H54 (cell line): ENCODE measurements at regions not wholly inside any gene's neighbourhood (a gene's known extent, or its start where the extent isn't known, plus 50 kb on each side); places are given as distances from the start of the nearest gene placed in this dataset.
"Not testable (repeated sequence)": the region's sequence is repeated elsewhere in the genome, so short reads cannot be mapped to it uniquely, and the experiment has no call there.

Source experiments
- DNase-seq: peaks from one replicate; pipeline ENCODE4 v3.0.0; 2011; ENCODE audit warnings: low spot score, mixed read lengths; ENCODE audit not compliant: insufficient read length
- FAIRE-seq: peaks from 3 replicates; lab custom pipeline; 2011; peaks lifted over from hg19 to GRCh38; lab: Jason Lieb, UNC
- POLR2A ChIP-seq: IDR thresholded peaks from 2 replicates; pipeline ENCODE4 v1.6.1; 2011; ENCODE audit warnings: low read depth, mild to moderate bottlenecking, low read length

DNA sequence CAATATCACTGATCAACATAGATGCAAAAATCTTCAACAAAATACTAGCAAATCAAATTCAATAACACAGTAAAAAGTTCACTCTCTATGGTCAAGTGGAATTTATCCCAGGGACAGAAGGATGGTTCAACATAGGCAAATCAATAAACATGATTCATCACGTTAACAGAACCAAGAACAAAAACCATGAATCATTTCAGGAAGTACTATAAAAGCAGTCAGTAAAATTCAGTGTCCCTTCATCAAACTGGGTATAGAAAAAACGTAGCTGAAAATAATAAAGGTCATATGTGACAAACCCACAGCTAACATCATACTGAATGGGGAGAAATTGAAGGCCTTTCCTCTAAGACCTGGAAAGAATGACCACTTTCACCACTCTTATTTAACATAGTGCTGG lies 172.1 kb downstream of the POLR2M start:
- DNase-seq (no peak), FAIRE-seq (no peak)
- TF ChIP-seq POLR2A: no peak

DNA sequence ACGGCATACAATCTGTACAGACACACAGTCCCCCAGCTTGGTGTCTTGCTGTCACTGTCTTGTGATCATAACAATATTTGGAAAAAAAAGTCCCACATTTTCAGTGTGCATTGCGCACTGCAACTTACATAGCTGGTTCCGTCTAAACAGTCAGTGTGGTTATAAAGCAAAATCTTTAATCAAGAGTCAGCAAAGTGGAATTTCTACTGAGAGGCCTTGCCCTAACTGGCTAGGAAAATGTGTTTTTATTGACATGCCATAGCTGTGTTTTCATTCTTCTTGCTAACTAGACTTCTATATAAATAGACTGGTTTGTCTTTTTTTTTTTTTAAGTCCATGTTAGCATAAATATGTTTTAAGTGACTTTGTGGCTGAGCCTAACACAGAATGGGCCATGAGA lies 174.8 kb downstream of the POLR2M start:
- no peak for DNase-seq
- no peak for TF ChIP-seq POLR2A
- no peak for FAIRE-seq

DNA sequence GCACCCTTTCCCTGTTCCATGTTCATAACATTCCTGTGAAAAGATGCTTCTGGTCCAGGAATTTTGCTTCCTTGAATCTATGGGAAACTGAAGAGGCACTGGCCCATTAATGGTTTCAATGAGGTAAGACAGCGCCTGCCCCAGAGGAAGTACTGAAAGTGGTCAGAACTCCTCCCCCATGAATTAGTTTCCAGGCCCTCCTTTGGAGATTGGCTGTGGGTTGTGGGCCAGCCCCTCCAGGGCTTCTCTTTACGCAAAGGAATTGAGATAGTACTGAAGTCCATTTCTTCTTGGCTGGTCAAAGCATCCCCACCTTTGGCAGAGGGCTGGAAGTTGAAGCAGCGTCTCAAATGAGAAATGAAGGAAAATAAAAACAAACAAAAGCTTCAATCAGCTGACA lies 175.5 kb downstream of the POLR2M start:
- no peak for FAIRE-seq

DNA sequence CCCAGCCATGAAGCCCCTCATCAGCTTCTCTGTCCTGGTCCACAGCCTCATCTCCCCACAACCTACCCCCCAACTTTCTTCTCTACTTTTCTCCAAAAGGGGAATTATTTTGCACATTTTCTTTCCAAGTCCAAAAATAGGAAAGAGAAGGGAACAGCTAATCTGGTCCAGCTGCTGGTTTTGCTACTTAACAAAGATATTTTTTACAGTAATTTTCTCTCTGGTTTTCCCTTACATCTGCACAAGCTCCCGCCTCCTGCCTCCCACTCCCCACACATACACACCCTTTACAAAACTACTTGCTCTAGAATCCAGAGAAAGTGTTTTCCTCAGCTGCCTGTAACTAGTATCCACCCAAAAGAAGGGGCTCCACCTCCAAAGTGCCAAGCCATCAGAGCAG lies 177.2 kb downstream of the POLR2M start:
- DNase-seq: no peak
- no peak for TF ChIP-seq POLR2A
- FAIRE-seq: no peak

More for the DNA sequence above, 175.5 kb downstream of the POLR2M start:
- DNase-seq: no peak
- no peak for TF ChIP-seq POLR2A

DNA sequence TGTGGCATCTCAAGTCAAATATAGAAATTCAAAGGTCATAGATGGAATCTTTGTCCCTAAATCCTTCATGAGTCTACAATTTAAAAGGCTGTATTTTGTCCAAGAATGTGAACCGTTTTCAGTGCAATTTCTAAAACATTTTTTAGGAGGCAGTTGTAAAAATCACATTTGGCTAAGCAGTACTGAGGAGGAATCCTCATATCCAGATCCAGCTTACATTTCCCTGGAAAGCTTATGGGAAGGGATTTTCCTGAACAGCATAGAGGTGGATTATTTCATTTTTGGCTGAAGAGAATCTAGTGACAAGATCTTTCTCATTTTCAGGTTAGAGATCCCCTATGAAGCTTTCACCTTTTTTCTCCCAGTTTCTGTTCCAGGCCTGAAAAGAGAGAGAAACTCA lies 178.4 kb downstream of the POLR2M start:
- no peak for TF ChIP-seq POLR2A
- DNase-seq (no peak), FAIRE-seq (no peak)

DNA sequence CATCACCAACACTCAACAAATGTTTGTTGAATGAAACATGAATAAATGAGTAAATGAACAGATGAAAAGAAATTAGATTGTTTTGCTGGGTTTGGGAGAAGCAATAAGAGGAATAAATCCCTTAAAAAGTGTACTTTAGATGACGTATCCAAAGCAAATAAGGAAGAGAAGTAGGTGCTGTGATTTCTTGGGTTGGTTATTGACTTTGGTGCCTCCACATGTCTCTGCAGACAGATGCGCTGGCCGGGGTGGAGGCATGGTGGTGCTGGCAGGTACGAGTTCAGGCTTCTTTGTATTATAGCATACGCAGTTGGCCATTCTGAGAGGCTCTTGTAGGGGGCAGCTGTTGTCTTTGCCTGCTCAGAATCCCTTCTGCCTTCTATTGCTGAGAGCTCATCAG lies 178.9 kb downstream of the POLR2M start:
- DNase-seq: no peak
- TF ChIP-seq POLR2A: no peak
- no peak for FAIRE-seq

DNA sequence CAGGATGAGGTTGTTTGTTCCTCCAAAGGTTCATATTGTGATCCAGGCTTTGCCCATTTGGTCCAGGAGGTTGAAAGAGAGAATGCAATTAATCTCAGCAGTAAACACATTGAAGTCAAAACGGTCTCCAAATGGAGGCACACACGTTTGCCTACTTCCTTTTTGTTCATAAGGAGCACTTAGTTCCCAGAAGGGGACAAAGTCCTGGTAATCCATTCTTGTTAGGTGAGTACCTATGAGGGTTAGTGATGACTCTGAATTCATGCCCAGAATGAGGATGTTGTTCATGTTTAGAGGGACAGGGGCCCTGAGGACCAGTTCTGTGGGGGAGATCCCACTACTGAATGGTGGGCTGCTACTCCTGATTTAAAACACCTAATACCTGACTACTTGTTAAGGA lies 177.7 kb downstream of the ALDH1A2 start:
- no peak for TF ChIP-seq POLR2A
- DNase-seq (no peak), FAIRE-seq (no peak)

DNA sequence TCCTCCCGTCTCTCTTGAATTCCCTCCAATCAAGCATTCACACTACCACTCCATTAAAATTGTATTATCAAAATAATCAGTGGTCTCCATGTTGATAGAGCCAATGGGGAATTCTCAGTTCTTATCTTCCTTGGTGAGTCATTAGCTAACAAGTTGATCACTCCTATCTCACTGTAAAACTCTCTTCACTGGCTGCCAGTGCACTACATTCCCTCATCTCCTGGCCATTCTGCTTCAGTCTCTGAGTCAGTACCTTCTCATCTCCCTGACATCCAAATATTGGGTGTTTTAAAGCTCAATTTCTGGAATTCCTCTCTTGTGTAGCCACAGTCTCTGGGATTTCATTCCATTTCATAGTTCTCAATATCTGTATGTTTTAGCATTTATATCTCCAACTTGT lies 175.2 kb downstream of the ALDH1A2 start:
- DNase-seq (no peak), FAIRE-seq (no peak)
- TF ChIP-seq POLR2A: no peak

DNA sequence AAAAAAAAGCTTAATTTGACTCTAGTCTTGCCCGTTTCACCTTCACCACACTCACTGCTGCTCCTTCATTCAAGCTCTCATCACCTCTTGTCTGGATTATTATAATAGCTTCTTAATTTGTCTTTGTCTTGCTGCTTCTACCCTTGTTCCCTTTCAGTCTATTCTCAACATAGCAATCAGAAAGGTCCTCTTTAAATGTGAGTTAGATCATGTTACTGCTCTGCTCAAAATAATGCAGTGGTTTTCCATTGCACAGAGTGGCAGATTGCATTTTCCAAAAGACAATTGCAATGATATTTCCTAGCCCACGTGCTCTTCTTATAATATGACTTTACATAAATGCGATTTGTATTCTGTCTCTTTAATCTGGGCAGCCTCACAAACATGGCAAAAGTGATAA lies 174.6 kb downstream of the ALDH1A2 start:
- DNase-seq: no peak
- FAIRE-seq: no peak
- no peak for TF ChIP-seq POLR2A

DNA sequence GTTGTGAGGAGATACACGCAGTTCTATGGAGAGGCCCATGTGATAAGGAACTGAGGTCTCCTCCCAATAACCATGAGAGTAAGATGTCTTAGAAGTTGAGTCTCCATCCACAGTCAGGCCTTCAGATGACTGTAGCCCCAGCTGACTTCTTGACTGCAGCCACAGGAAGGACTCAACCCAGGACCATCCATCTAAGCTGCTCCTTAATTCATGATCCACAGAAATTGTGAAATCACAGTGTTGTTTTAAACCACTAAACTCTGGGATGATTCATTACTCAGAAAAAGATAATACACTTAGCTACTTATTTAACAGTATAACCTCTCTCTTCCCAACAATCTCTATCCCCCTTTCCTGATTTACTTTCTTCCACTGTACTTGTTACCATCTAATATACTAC lies 173.3 kb downstream of the ALDH1A2 start:
- FAIRE-seq (no peak), DNase-seq (no peak)
- no peak for TF ChIP-seq POLR2A

DNA sequence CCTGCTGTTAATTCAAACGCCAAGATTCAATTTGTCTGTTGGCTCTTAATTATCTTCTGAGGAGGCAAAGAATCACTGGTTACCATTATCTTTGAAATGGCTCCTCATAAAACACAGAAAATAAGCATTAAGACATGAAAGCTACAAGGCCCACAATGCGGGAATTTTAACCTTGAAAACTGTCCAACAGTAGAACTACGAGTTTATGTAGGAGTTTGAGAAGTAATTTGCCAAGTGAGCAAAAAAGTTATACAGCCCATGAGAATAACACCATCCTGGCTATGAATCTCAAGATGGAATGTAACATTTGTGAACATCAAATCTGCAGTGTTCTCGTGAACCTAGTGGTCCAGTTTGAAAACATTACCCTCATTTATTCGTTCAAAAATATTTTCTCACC lies 172.5 kb downstream of the ALDH1A2 start:
- DNase-seq (no peak), FAIRE-seq (no peak)
- no peak for TF ChIP-seq POLR2A

DNA sequence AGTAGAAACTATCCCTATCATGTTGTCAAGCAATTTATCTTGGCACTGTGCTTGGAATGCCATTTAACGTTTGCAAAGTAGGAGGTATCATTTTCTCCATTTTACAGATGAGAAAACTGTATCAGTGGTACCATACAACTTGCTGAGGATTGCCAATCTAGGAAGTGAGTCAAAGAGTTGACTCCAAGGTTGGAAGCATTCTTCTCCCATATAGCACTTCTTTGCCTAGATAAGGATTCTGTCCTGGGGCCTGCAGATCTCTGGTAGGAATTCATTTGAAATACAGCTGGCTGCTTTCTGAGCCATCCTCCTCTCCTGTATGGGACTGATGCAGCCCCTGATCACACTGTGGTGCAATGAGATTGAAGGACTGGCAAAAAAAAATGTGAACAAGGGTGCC lies 170.2 kb downstream of the ALDH1A2 start:
- no peak for TF ChIP-seq POLR2A
- DNase-seq: no peak
- FAIRE-seq: no peak

DNA sequence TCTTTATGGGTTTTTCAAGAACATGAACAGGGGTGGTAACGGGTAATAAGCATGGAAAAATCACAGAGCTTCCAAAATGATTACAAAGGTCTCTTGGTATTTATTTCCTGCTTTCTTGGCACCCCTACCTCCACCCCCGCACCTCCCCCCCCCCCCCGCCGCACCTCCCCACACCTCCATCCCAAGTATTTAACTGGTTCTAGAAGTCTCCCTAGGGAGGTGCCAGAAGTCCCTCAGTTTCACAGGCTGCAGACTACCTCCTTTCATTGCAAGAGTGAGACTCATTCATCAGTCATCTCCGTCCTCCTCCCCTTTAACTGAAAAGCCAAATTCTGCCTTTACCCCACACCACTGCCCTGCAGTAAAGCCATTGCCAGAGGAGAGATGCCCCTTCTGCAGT lies 169.4 kb downstream of the ALDH1A2 start:
- no peak for FAIRE-seq
- no peak for DNase-seq
- no peak for TF ChIP-seq POLR2A

DNA sequence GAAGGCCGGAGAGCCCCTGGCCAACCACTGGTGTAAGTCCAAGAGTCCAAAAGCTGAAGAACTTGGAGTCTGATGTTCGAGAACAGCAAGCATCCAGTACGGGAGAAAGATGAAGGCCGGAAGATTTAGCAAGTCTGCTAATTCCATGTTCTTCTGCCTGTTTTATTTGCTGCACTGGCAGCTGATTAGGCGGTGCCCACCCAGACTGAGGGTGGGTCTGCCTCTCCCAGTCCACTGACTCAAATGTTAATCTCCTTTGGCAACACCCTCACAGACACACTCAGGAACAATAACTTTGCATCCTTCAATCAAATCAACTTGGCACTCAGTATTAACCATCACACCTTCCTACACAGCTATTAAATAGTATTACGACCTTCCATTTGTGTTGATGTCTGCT lies 168.6 kb downstream of the ALDH1A2 start:
- not testable (repeated sequence) for FAIRE-seq, DNase-seq

DNA sequence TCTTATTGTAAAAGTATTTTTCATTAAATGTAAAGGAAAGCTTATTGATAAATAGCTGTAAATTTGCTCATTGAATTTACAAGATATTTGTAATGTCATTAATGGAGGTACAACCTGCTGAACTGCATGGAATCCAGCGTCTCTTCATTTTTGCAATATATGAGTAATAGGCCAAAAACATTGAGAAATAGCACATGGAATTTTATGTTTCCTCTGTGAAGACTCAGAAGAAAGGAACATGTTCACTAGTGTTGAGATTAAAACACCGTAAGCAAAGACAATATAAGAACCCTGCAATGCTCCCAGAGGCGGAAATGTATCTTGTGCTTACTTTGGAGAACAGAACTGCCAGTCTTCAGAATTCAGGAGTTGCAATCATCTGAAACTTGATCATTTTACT lies 167.6 kb downstream of the ALDH1A2 start:
- TF ChIP-seq POLR2A: no peak
- FAIRE-seq: no peak

DNA sequence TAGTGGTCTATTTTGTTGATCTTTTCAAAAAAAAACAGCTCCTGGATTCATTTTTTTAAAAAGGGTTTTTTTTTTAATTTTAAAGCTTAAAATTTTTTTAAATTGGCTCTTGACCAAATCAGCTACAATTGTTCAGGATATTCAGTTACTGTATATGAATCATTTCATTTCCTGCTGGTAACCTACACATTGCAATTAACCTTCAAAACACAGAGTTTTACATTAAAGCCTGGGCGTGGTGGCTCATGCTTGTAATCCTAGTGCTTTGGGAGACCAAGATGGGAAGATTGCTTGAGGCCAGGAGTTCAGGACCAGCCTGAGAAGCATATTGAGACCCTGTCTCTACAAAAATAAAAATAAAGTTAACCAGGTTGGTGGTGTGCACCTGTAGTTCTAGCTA lies 163.4 kb downstream of the ALDH1A2 start:
- no peak for TF ChIP-seq POLR2A
- FAIRE-seq: no peak
- no peak for DNase-seq

More for the DNA sequence above, 167.6 kb downstream of the ALDH1A2 start:
- no peak for DNase-seq
